ENCODE measurements at regions not wholly inside any gene's neighbourhood (a gene's known extent, or its start where the extent isn't known, plus 50 kb on each side); places are given as distances from the start of the nearest gene placed in this dataset.

DNA sequence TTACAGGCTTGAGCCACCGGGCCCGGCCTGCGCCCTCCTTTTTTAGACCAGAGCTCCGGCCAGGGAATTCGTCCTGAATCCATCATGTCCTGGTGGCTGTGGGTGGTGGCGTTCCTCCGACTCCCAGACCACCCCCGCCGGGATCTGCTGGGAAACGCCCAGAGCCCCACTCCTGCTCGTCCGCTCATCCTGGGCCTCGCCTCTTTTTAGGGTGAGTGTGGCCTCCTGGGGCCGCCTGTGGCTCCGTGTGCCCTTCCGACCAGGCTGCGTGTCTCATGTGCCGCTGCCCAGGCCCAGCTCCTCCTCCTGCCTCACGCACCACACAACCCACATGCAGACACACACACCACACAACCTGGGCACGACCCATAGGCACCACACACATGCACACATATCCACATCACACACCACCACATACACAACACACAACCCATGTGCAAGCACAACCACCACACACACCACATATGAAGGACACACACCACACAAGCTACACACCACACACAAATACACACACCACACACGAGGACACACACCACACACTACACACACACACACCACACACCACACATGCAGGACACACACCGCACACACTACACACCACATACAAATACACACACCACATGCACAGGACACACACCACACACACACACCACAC lies 946.2 kb downstream of the BRD1 start:
- DNase-seq (ENCODE audit: low read depth, low spot score) = no peak
- in situ Hi-C loops (cut with HindIII; ENCODE audit: low pct_unique_long_range_greater_than_20kb, low sequenced_read_pairs) = no loop called here

DNA sequence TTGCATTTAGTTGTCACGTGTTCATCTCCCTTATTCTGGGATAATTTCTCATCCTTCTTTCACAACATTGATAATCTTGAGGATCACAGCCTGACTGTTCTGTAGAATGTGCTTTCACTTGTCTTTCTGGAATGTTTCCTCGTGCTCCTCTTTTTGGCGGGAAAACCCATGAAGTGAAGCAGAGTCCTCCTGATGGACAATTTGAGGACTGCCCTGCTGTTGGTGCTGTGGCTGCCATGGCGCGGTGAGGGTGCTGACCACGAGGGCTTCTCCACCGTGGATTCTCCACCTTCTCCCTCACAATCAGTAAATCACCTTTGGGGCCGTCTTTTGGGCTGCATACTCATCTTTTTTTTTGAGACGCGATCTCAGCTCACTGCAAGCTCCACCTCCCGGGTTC lies 946.9 kb downstream of the BRD1 start:
- in situ Hi-C loops (cut with HindIII; ENCODE audit: low pct_unique_long_range_greater_than_20kb, low sequenced_read_pairs) = no loop called here
- DNase-seq (ENCODE audit: low read depth, low spot score) = no peak

DNA sequence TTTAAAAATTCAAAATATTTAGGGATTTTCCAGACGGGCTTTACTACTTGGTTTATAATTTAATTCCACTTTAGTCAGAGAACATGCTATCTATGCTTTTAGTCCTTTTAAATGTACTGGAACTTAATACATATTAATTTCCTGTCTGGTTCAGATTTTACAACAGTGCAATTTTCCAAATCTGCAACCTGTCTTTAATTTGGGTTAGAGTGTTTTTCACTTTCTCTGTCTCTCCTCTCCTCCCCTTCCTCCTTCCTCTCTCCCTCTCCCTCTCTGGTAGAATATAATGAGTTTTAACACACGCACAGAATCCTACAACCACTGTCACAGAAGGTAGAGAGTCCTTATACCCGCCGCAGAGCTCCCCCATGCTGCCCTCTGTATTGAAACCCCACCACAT lies 950.7 kb downstream of the BRD1 start:
- in situ Hi-C loops (cut with HindIII; ENCODE audit: low pct_unique_long_range_greater_than_20kb, low sequenced_read_pairs) = no loop called here

DNA sequence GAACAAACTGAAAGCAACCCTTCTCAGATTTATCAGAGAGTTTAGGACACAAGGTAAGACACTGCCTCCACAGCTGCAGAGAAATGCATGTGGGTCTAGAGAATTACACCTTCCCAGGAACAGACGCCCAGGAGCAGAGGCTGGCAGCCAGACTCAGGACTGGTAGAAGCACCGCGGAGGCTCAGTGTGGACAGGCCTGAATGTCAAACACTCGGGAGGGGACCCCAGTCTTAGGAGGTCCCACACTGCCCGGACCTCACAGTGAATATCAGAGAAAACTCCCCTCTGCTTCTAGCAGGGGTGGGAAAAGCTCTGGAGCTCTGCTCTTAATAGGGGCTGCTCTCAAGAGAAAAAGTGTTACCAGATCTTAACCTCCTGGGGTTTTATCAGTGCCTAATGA lies 952.7 kb downstream of the BRD1 start:
- in situ Hi-C loops (cut with HindIII; ENCODE audit: low pct_unique_long_range_greater_than_20kb, low sequenced_read_pairs) = no loop called here
- DNase-seq (ENCODE audit: low read depth, low spot score) = no peak

More for the DNA sequence above, 950.7 kb downstream of the BRD1 start:
- DNase-seq (ENCODE audit: low read depth, low spot score) = no peak

DNA sequence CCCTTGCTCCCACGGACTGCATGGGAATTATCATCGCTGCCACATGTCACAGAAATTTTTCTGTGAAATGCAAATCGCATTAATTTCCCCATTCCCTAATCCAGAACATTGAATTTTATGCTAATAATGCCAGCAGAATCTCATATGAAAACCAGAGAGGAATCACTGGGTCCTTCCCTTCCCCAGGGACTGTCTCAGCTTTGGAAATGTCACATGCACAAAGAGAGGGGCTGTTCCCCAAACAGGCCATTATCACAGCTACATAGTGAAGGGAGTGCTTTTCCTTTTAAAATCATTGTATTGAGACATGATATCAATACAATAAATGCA lies 954.5 kb downstream of the BRD1 start:
- in situ Hi-C loops (cut with HindIII; ENCODE audit: low pct_unique_long_range_greater_than_20kb, low sequenced_read_pairs) = no loop called here
- DNase-seq (ENCODE audit: low read depth, low spot score) = no peak

DNA sequence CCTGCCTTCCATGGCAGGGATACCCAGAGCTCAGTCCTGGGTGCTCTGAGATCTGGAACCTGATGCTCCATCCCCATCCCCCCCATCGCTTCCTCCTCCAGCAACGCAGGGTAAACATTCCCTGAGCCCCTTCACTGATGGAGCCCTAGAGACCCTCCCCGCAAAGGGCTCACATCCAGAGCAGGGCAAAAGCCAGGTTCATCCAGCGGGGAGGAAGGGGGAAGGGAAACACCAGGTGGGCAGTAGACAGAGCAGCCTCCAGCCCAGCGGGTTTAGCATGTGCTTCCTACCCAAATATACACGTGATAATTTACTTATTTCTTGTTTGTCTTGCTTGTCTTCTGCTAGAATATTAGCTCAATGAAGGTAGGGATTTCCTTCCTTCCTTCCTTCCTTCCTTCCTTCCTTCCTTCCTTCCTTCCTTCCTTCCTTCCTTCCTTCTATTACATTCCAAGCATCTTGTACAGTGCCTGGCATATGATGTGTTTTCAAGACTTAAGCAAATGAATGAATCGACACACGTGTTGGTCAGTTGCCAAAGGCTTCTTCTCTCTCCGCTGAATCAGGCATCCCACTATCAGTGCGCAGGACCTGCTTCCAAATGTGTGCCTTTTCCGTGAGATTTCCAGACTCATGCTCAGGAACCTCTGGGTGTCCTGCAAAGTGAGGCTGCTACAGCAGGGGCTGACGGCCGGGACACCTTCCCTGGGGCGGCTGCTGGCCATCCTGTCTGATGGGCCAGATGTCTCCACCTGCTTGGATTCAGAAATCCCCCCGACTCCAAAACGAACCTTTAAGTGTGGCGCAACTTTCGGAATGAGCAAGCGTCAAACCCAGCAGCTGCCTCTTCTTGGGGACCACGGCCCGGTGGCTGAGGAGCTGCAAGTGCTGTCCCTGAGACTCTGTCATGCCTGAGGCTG lies 955.1 kb downstream of the BRD1 start:
- in situ Hi-C loops (cut with HindIII; ENCODE audit: low pct_unique_long_range_greater_than_20kb, low sequenced_read_pairs) = no loop called here
- DNase-seq (ENCODE audit: low read depth, low spot score) = no peak

DNA sequence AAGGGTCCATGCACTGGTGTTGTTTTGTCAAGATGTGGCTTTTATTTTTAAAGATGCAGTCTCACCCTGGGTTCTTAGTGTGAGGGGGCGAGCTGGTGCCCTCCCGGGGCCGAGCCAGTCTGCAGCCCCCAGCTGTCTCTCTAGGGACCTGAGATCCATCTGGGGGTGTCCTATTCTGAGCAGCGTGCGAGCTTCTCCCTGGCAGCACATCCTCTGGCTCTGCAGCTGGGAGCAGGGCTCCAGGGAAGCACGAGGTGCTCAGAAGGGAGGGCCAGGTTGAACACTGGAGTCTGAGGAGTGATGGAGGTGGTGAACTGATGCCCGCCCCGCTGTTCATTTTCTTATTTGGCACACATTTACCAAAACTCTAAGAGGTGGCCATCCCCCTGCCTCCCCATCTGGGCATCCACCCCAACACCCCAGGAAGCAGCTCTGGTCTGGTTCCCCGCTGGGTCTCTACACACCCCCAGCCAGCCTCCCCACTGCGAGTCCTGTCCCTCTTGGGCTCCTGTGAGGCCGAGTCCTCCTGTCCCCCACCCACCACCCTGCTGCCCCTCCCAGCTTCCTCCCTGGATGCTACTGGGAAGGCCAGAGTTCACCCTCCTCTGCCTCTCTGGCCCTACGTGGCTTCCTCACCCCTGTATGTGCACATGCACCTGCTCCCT lies 956.4 kb downstream of the BRD1 start:
- in situ Hi-C loops (cut with HindIII; ENCODE audit: low pct_unique_long_range_greater_than_20kb, low sequenced_read_pairs) = no loop called here
- DNase-seq (ENCODE audit: low read depth, low spot score) = no peak

DNA sequence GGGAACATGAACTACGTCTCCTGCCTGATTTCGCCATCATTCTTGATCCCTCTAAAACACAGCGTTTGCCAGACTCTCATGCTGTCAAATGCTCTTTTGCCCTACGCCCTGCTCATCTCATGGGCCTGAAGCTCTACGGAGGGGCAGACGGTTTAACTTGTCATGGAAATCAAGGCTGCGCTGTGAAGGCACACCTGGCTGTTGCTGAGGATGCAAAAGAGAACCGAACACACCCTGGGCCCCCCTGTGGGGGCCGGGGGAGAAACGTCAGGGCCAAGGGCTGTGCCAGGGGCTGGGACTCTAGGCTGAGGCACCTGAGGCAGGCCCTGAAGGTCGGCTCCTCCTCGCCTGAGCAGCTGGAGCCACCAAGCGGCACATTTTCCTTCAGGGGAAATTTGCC lies 957.2 kb downstream of the BRD1 start:
- in situ Hi-C loops (cut with HindIII; ENCODE audit: low pct_unique_long_range_greater_than_20kb, low sequenced_read_pairs) = no loop called here
- no peak for DNase-seq (ENCODE audit: low read depth, low spot score)

DNA sequence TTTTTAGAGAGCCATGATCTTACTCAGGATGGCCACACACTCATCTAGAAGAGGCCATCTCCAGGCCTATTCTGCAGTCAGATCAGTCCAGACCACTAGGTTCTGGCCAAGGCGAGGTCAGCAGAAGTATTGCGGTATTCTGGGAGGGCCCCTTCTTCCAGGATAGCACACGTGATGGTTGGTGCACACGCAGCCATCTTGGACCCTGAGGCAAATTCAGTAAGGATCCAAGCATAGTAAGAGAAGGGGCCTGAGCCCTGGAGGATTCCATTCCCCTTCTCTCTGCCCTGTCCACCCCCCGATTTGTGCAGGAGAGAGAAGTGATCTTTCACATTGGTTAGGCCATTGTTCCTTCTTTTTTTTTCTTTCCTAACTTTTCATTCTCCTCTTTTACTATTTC lies 957.9 kb downstream of the BRD1 start:
- DNase-seq (ENCODE audit: low read depth, low spot score) = no peak
- in situ Hi-C loops (cut with HindIII; ENCODE audit: low pct_unique_long_range_greater_than_20kb, low sequenced_read_pairs) = no loop called here

DNA sequence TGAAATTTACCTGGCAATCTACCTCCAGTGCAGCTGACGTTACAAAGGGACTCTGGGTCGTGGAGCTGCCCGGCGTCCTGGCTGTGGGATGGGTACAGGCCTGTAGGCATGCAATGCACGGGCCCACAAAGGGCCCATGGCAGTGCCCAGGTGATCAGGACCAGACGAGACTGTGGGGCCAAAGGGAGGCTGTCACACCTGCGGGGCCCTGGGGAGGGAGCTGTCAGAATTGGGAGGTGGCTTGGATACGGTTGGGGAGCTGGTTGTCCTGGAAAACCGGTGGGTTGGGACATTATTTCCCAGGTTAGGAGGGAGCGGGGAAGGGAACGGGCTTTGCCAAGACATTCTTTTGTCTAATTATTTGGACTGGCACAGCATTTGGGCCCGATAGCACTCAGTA lies 958.5 kb downstream of the BRD1 start:
- DNase-seq (ENCODE audit: low read depth, low spot score) = no peak
- in situ Hi-C loops (cut with HindIII; ENCODE audit: low pct_unique_long_range_greater_than_20kb, low sequenced_read_pairs) = no loop called here

DNA sequence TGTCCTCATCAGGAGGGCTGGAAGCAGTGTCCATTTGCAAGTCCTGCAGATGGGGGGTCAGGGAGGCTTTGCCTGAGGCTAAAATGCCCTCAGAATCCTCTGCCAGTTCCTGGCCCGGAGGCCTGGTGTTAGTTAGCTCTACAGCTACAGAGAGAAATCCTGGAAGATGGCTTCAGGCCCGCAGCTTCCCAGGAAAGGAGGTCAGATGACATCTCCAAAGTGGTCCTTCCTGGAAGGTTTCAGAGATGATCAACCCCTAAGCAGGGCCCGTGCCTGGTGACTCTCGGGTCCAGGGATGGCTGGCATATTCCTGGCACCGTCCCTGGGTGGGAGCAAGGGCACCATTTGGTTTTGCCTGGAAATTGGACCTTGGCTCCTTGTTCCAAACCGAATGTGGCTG lies 959.1 kb downstream of the BRD1 start:
- in situ Hi-C loops (cut with HindIII; ENCODE audit: low pct_unique_long_range_greater_than_20kb, low sequenced_read_pairs) = no loop called here
- no peak for DNase-seq (ENCODE audit: low read depth, low spot score)

DNA sequence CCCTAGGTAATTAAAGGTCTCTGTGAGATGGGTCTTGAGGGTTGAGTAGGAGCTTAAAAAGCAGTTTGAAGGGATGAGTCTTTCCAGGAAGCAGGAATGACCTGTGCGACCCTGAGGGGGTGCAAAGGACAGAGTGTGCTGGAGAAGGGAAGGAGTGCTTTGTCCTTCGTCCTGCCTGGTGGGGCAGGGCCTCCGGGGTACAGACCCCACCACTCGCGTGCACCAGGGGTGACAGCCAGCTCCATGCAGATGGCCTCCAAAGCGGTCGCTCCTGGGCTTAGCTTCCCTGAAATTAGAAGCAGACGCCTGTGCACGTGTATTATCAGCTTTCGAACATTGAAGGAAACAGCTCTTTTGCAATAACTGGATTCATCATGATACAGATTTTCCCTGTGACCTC lies 959.8 kb downstream of the BRD1 start:
- no peak for DNase-seq (ENCODE audit: low read depth, low spot score)
- in situ Hi-C loops (cut with HindIII; ENCODE audit: low pct_unique_long_range_greater_than_20kb, low sequenced_read_pairs) = no loop called here

DNA sequence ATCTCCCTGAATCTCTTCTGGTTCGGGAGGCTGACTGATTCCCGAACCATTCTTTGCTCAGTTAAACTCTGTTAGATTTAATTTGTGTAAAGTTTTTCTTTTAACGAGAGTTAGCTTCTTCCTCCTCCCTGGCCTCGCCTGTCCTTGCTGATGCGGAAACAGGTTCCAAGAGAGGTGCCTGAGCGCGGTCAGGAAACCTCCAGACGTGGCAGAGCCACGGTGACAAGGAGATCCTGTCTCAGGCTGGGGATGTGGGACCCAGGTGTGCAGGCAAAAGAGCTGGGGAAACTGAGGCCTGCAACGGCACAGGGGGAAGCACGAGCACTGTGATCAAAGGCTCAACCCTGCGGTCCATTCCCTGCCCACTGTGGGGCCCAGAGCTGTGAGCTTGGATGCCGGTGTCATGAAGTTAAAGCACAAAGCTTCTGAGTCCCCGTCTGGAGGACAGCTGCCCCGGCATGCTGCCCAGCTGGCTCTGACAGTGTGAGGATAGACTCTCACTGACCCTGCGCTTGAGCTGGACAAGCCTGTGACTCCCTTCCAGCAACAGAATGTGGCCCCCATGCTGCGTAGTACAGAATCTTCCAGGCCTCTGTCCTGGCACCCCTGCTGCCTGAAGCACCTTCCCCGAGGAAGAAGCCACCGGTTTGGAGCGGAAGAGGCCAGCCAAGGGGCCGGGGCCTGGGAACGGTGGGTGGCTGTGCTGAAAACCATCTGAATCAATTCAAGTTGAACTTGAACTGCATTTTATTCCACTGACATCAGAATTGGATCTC lies 960.6 kb downstream of the BRD1 start:
- DNase-seq (ENCODE audit: low read depth, low spot score) = no peak
- in situ Hi-C loops (cut with HindIII; ENCODE audit: low pct_unique_long_range_greater_than_20kb, low sequenced_read_pairs) = no loop called here

DNA sequence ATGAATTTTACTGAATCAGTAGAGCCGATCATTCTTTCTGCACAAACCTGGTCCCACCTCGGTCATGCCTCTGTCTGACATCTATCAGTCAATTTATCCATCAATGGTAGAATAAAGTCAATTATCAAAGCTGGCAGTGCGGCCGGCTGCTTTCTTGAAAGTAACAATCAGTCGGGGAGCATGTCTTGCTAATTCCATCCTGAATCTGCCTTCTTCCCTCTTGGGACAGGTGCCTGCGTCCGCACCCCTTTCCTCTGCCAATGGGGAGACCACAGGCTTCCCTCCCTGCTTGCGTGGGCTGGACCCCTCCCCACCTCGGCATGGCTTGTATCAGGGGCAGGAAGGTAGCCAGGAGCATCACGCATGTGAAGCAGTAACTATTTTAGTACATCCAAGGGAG lies 962.9 kb downstream of the BRD1 start:
- DNase-seq (ENCODE audit: low read depth, low spot score) = no peak
- in situ Hi-C loops (cut with HindIII; ENCODE audit: low pct_unique_long_range_greater_than_20kb, low sequenced_read_pairs) = no loop called here

DNA sequence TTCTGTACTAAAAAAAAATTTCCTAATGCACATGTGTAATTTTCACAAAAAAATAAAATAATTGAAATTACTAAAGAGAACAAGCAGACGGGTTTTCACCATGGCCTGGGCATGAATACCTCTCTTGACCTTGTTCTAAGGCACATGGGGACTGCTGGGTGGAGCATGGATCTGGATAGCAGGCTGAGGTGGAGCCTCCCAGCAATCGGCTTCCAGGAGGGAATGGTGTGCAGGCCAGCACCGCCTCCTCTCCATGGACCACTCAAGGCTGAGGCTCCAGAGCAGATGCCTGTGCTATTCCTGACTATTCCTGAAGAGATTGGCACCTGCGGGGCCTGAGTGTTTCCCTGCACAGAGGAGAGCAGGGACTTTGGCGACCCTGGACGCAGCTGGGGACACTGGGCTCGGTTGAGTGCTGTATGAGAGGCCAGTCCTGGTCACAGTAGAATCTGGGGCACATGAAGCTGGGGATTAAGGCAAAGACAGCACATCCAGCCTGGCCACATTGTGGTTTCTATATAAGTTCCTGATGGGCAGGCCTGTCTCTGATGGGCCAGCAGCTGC lies 963.6 kb downstream of the BRD1 start:
- no peak for DNase-seq (ENCODE audit: low read depth, low spot score)
- in situ Hi-C loops (cut with HindIII; ENCODE audit: low pct_unique_long_range_greater_than_20kb, low sequenced_read_pairs) = no loop called here

DNA sequence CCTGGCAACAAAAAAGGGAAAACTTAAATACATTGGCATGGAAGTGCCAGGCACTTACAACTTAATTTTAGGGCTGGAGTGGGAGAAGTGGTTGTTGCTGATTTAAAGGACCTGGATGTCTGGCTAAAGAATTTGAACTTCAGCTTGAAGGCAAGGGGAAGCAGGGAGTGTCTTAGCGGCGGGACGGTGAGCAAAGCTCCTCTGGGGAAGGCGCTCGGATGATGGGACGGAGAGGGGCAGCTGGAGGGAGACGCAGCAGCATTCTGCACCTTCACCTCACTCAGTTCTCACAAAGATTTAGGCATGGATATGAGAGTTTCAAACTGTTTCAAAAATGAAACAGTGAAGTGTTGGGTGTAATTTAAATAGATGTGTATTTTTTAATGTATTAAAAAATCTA lies 967.1 kb downstream of the BRD1 start:
- in situ Hi-C loops (cut with HindIII; ENCODE audit: low pct_unique_long_range_greater_than_20kb, low sequenced_read_pairs) = no loop called here
- DNase-seq (ENCODE audit: low read depth, low spot score) = no peak

DNA sequence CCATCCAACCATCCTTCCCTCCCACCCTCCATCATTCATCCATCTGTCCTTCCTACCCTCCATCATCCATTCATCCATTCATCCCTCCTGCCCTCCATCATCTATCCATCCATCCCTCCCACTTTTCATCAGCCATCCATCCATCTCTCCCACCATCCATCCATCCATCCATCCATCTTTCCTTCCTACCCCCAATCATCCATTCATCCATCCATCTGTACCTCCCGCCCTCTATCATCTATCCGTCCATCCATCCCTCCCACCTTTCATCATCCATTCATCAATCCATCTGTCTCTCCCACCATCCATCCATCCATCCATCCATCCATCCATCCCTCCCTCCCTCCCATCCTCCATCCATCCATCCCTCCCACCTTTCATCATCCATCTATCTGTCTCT lies 968.8 kb downstream of the BRD1 start:
- in situ Hi-C loops (cut with HindIII; ENCODE audit: low pct_unique_long_range_greater_than_20kb, low sequenced_read_pairs) = no loop called here

DNA sequence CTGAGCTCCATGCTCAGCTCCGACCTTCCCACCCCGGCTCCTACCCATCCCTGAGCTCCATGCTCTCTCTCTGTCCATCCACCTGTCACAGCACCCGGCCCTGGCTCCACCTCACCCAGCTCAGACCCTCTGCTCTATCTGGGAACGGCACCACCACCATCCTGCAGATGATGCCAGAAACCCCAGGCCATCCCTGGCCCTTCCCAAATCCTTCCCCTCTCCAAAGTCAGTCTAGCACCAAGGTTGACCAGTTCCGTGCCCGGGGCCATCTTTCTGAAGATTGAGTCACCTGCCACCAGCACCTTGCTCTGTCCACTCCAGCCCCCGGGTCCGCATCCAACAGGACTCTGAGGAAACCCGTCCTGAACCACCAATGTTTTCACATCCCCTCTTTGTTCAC lies 969.6 kb downstream of the BRD1 start:
- DNase-seq (ENCODE audit: low read depth, low spot score) = no peak
- in situ Hi-C loops (cut with HindIII; ENCODE audit: low pct_unique_long_range_greater_than_20kb, low sequenced_read_pairs) = no loop called here

More for the DNA sequence above, 968.8 kb downstream of the BRD1 start:
- DNase-seq (ENCODE audit: low read depth, low spot score) = no peak

All from SK-MEL-5 (cell line).